Activated effector memory CD4-positive, alpha-beta T cell treated with anti-CD3 and anti-CD28 coated beads, Interleukin-2, amount 50 U/mL, for 16 hours (primary cell): ENCODE measurements at regions not wholly inside any gene's neighbourhood (a gene's known extent, or its start where the extent isn't known, plus 50 kb on each side); places are given as distances from the start of the nearest gene placed in this dataset.
"Not testable (repeated sequence)": the region's sequence is repeated elsewhere in the genome, so short reads cannot be mapped to it uniquely, and the experiment has no call there.

Experiments
- DNase-seq: peaks from one replicate; pipeline ENCODE4 v3.0.0-alpha.2; 2020

GRCh38 chr13:99078017-99078771 is 100.3 kb upstream of the DOCK9 start:
- no peak for DNase-seq

GRCh38 chr13:99080131-99080530 is 102.3 kb upstream of the DOCK9 start:
- DNase-seq: no peak

DNA sequence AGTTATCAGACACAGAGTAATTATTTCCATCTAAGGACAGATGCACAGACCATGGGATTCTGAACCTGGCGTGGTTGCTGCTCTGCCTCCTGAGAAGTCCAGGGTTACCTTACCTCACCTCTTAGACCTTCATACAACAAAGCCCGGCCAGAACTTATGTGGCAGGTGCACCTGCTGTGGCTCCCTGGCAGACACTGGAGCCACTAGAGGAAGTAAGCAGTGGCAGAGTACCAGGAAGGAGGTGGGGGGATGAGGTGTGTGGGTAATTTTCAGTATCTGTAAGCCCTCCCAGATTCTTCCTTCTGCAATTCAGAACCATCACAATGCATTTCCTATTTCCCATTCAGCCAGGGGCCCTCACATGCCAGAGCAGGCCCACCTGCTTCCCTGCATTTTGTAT is 106.1 kb upstream of the DOCK9 start:
- DNase-seq: no peak

GRCh38 chr13:99085139-99085807 is 107.4 kb upstream of the DOCK9 start:
- DNase-seq: peak; percentile 71

DNA sequence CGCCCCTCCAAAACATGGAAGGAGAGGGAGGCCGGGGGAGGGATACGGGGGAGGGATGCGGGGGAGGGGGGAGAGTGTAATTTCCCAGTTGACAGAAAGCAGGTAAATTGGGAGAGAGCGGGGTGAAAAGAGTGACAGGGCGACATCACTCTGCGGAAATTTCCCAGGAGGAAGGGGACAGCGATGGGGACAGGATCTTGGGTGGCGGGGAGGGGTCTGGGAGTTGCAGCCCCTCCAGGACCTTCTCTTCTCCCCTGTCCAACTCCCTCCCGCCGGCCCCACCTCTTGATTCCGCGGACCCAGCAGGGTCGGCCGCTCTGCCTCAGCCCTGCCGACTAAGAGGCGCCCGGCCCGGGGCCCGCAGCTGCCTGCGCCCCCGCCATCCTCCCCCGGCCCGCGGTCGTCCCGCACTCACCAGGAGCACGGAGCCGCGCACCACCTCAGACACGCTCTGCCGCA is 108.0 kb upstream of the DOCK9 start:
- no peak for DNase-seq

- DNase-seq: peak; percentile 92
Observed at GRCh38 chr13:99086267-99087097, 108.6 kb upstream of the DOCK9 start.

GRCh38 chr13:99087098-99087953 is 109.5 kb upstream of the DOCK9 start:
- DNase-seq: peak; percentile 98

DNA sequence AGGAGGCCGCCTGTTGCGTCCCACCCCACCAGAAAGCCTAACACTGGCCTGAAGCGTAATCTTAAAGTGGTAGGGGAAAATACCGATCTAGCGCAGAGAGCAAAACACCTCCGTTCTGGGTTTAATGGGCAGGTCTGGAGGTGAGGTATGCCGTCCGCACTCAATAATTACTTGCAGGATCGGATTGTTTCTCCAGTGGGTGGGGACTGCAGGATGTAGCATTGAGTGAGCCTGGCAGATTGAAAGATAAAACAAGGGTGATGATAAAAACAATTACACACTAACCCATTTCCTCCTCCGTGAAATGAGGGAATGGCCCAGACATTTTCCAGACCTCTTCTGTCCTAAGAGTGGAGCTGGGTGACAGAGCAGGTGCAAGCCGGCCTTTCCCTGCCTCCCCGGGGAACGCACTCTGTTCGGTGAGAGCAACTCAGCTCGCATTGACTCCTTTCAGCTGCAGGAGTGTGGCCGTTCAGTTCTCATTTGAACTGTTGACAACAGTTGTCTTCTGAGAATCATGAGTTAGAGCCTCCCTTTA is 110.2 kb upstream of the DOCK9 start:
- peak; percentile 76 for DNase-seq

- no peak for DNase-seq
Observed at GRCh38 chr13:99093997-99094396, 106.7 kb upstream of the UBAC2 start.

DNA sequence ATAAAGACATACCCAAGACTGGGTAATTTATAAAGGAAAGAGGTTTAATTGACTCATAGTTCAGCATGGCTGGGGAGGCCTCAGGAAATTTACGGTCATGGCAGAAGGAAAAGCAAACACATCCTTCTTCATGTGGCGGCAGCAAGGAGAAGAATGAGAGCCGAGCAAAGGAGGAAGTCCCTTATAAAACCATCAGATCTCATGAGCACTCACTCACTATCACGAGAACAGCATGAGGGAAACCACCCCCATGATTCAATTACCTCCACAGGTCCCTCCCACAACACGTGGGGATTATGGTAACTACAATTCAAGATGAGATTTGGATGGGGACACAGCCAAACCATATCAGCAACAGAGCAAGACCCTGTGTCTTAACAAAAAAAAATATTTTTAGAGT is 98.8 kb upstream of the UBAC2 start:
- DNase-seq: not testable (repeated sequence)

DNA sequence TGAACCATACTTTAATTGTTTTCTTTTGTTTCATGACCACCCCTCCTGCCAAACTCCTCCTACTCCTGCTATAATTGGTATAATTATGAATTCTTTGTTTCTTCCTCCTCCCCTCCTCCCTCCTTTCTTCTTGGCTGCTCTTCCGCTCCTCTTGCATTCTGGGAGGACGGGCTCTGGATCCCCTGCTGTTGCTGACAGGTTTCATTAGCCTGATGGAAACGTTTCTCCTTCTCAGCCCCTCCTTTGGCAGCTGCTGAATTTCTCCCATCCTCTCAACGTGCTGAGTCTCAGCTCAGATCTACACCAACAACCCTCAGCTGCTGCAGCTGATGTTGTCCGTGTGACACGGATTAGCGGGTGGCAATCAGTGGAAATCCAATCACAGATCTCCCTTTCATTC is 97.1 kb upstream of the UBAC2 start:
- no peak for DNase-seq

GRCh38 chr13:99104396-99104795 is 96.3 kb upstream of the UBAC2 start:
- DNase-seq: no peak

DNA sequence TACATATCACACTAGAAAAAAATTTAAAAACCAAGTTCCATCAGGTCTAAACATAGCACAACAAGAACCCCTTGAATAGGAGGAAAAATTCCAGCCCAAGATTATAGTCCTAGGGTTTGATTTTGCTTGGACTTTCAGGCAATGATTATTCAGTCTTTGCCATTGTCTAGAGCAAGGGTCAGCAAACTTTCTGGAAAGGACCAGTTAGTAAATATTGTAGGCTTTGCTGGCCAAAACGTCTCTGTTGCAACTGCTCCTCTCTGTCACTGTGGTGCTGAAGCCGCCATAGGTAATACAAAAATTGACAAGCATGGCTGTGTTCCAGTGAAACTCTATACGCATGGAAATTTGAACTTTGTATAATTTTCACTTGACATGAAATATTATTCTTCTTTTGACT is 95.5 kb upstream of the UBAC2 start:
- DNase-seq: no peak

DNA sequence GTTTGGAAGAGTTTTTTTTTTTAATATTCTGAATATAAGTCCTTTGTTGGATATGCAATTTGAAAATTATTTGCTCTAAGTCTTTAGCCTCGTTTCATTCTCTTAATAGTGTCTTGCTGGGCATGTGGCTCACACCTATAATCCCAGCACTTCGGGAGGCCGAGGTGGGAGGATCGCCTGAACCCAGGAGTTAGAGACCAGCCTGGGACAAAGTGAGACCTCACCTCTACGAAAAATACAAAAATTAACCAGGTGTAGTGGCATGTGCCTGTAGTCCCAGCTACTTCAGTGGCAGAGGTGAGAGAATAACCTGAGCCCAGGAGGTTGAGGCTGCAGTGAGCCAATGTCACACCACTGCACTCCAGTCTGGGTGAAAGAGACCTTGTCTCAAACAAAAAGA is 87.3 kb upstream of the UBAC2 start:
- DNase-seq: no peak

GRCh38 chr13:99118179-99118578 is 82.5 kb upstream of the UBAC2 start:
- no peak for DNase-seq

DNA sequence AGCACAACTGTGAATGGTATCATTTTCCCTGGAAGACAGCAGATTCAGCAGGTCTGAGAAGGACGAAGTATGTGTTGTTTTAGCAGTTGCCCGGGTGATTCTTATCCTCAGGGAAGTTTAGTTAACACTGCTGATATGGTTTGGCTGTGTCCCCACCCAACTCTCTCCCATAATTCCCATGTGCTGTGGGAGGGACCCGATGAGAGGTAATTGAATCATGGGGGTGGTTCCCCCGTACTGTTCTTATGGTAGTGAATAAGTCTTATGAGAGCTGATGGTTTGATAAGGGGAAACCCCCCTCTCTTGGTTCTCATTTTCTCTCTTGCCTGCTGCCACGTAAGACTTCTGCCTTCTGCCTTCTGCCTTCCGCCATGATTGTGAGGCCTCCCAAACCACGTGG is 81.0 kb upstream of the UBAC2 start:
- DNase-seq: peak; percentile 73

GRCh38 chr13:99120751-99121150 is 79.9 kb upstream of the UBAC2 start:
- no peak for DNase-seq

DNA sequence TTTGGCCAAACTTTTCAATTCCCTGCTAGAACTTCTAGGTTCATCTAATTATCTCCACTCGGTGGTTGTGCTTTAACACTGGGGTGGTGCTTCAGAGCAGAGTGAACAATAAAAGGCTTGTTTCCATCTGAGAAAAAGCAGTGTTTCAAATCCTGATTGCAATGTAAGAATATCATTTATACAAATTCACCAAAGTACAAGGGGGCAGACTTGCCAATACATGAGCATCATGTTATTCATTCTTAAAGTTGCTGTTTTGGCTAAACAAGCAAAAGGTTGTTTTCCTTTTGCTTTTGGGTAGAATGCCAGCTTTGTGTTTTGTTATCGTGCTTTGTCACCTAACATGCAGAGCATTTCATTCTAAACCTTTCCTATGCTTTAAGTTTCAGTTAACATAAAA is 78.5 kb upstream of the UBAC2 start:
- DNase-seq: no peak

DNA sequence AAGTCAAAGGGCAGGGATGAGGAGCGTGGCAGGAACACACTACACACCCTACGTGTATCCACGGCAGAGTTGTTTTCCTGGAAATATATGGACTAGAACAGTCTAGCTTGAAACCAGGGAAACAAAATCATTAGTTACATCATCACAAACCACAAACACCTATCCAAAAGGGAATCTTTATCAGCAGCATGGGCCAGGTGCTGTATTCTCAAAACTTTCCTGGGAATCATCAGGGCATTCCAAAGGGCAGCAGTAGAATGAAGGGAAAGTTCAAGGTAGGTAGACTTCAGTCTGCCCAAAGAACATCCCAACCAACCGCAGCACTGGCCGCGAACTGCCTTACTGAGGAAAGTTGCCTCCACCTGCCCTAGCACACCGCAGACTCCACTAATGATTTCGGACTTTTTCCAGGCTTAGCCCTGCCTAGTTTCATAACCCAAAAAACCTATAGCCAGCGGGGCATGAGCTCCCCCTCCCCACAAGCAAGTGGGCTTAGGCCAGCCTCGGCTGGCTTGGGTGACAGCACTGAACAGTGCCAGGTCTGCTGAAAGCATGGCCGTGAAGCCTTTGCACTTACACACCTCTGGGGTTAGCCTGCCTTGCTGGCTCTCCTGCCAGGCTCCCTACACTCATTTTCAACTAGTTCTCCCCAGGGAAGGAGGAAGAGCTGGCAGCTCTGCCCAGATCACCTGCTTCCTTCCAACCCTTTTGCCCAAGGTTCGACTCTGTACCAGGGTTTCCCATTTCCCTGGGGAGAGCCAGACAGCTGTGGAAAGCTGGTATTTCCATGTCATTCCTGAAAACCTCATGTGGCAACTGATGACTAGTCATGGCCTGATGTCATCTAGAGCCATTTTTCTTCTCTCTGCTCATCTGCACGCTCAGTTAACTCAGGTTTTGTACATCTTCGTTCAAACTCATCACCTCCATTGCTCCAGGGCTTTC is 77.3 kb upstream of the UBAC2 start:
- DNase-seq: no peak

DNA sequence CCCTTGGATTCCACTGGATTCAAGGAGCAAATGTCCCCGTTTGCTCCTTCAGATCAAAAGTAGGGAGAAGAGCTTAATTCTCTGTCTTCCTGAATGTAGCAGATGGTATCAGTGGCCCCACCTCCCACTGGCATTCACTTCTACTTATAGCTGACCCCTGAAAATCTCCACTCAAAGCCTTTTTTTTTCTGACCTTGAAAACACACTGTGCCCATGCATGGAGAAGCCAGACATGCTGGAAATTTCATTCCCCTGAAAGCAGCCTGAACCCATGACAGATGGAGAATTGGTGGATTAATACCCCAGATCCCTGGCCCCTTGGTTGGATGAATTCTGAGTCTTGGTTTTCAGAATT is 76.6 kb upstream of the UBAC2 start:
- no peak for DNase-seq

GRCh38 chr13:99124794-99125316 is 75.8 kb upstream of the UBAC2 start:
- DNase-seq: no peak
